ENCODE measurements at regions not wholly inside any gene's neighbourhood (a gene's known extent, or its start where the extent isn't known, plus 50 kb on each side); places are given as distances from the start of the nearest gene placed in this dataset.

- no peak for DNase-seq (ENCODE audit: low spot score)
- H3K9me3 ChIP-seq (ENCODE audit: low read length), result no peaks in the 10 kb centered on the region
- intact Hi-C loops (cut with micrococcal nuclease; ENCODE audit: unreplicated experiment), result no loop called here
- TF ChIP-seq, protein P1, sequence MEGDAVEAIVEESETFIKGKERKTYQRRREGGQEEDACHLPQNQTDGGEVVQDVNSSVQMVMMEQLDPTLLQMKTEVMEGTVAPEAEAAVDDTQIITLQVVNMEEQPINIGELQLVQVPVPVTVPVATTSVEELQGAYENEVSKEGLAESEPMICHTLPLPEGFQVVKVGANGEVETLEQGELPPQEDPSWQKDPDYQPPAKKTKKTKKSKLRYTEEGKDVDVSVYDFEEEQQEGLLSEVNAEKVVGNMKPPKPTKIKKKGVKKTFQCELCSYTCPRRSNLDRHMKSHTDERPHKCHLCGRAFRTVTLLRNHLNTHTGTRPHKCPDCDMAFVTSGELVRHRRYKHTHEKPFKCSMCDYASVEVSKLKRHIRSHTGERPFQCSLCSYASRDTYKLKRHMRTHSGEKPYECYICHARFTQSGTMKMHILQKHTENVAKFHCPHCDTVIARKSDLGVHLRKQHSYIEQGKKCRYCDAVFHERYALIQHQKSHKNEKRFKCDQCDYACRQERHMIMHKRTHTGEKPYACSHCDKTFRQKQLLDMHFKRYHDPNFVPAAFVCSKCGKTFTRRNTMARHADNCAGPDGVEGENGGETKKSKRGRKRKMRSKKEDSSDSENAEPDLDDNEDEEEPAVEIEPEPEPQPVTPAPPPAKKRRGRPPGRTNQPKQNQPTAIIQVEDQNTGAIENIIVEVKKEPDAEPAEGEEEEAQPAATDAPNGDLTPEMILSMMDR (conservative IDR thresholded peaks at IDR 0.05; ENCODE audit: low read length), result no peak
- TF ChIP-seq EZH2phosphoT487 (IDR thresholded peaks at IDR 0.05; ENCODE audit: borderline replicate concordance, low read depth, low read length), result no peak
- H3K4me1 ChIP-seq (ENCODE audit: insufficient read depth, low read length, poor library complexity, severe bottlenecking), result no peaks in the 10 kb centered on the region
- no peaks in the 10 kb centered on the region for H3K36me3 ChIP-seq (ENCODE audit: insufficient read depth, low read length)
- ChIA-PET CTCF (ENCODE audit: unreplicated experiment) (no interaction called here), POLR2A (no interaction called here)
- no peak overlapping the region for H3K4me3 ChIP-seq (ENCODE audit: low read depth, low read length, poor library complexity, severe bottlenecking)
- no peak overlapping the region for H3K4me2 ChIP-seq (ENCODE audit: low read length)
- no peaks in the 10 kb centered on the region for H3K79me2 ChIP-seq (ENCODE audit: insufficient read depth, low read depth, low read length)
- H3K27ac ChIP-seq (ENCODE audit: low read depth, low read length, poor library complexity, severe bottlenecking), result no peak overlapping the region
- no peaks in the 10 kb centered on the region for H4K20me1 ChIP-seq (ENCODE audit: insufficient read depth, low read length)
- BruUV-seq (replicated peaks), result no TSS peak
- no peaks in the 10 kb centered on the region for H3K9me2 ChIP-seq (ENCODE audit: insufficient read depth, low read length)
- no peak overlapping the region for H2AFZ ChIP-seq (ENCODE audit: low read length)
These were observed 208.9 kb upstream of the PRR16 start for GRCh38 chr5:120255214-120255613.

- BruUV-seq (replicated peaks), result no TSS peak
- no peaks in the 10 kb centered on the region for H3K36me3 ChIP-seq (ENCODE audit: insufficient read depth, low read length)
- no peak overlapping the region for H3K27ac ChIP-seq (ENCODE audit: low read depth, low read length, poor library complexity, severe bottlenecking)
- no peak for TF ChIP-seq EZH2phosphoT487 (IDR thresholded peaks at IDR 0.05; ENCODE audit: borderline replicate concordance, low read depth, low read length)
- TF ChIP-seq, protein P1 (conservative IDR thresholded peaks at IDR 0.05; ENCODE audit: low read length), result no peak
- no peak overlapping the region for H2AFZ ChIP-seq (ENCODE audit: low read length)
- no peaks in the 10 kb centered on the region for H3K79me2 ChIP-seq (ENCODE audit: insufficient read depth, low read depth, low read length)
- ChIA-PET POLR2A (interaction anchor here (0.6 to 1.0 kb wide), 2 partner anchors 33 to 1678 kb away, joined by 3 read pairs; no protein-coding TSS in a partner anchor), CTCF (ENCODE audit: unreplicated experiment) (no interaction called here)
- H3K4me3 ChIP-seq (ENCODE audit: low read depth, low read length, poor library complexity, severe bottlenecking), result no peak overlapping the region
- intact Hi-C loops (cut with micrococcal nuclease; ENCODE audit: unreplicated experiment), result no loop called here
- no peaks in the 10 kb centered on the region for H4K20me1 ChIP-seq (ENCODE audit: insufficient read depth, low read length)
- H3K4me2 ChIP-seq (ENCODE audit: low read length), result no peak overlapping the region
- no peaks in the 10 kb centered on the region for H3K9me2 ChIP-seq (ENCODE audit: insufficient read depth, low read length)
- no peak for DNase-seq (ENCODE audit: low spot score)
- H3K9me3 ChIP-seq (ENCODE audit: low read length), result no peaks in the 10 kb centered on the region
- H3K4me1 ChIP-seq (ENCODE audit: insufficient read depth, low read length, poor library complexity, severe bottlenecking), result no peaks in the 10 kb centered on the region
These were observed 207.7 kb upstream of the PRR16 start for GRCh38 chr5:120256376-120256775.

- H4K20me1 ChIP-seq (ENCODE audit: insufficient read depth, low read length), result no peaks in the 10 kb centered on the region
- POLR2A ChIA-PET, result no interaction called here
- no peaks in the 10 kb centered on the region for H3K79me2 ChIP-seq (ENCODE audit: insufficient read depth, low read depth, low read length)
- DNase-seq (ENCODE audit: low spot score), result no peak
- no peaks in the 10 kb centered on the region for H3K36me3 ChIP-seq (ENCODE audit: insufficient read depth, low read length)
- H3K4me3 ChIP-seq (ENCODE audit: low read depth, low read length, poor library complexity, severe bottlenecking), result no peak overlapping the region
- CTCF ChIA-PET (ENCODE audit: unreplicated experiment), result no interaction called here
- H3K27ac ChIP-seq (ENCODE audit: low read depth, low read length, poor library complexity, severe bottlenecking), result no peak overlapping the region
- no peaks in the 10 kb centered on the region for H3K4me1 ChIP-seq (ENCODE audit: insufficient read depth, low read length, poor library complexity, severe bottlenecking)
- no peak for TF ChIP-seq EZH2phosphoT487 (IDR thresholded peaks at IDR 0.05; ENCODE audit: borderline replicate concordance, low read depth, low read length)
- TF ChIP-seq, protein P1 (conservative IDR thresholded peaks at IDR 0.05; ENCODE audit: low read length), result no peak
- no TSS peak for BruUV-seq (replicated peaks)
- H3K4me2 ChIP-seq (ENCODE audit: low read length), result no peak overlapping the region
- intact Hi-C loops (cut with micrococcal nuclease; ENCODE audit: unreplicated experiment), result no loop called here
- H3K9me2 ChIP-seq (ENCODE audit: insufficient read depth, low read length), result no peaks in the 10 kb centered on the region
- H2AFZ ChIP-seq (ENCODE audit: low read length), result no peak overlapping the region
- no peaks in the 10 kb centered on the region for H3K9me3 ChIP-seq (ENCODE audit: low read length)
These were observed 206.6 kb upstream of the PRR16 start for GRCh38 chr5:120257358-120257971.

All from OCI-LY7 (cell line).